ENCODE measurements at regions not wholly inside any gene's neighbourhood (a gene's known extent, or its start where the extent isn't known, plus 50 kb on each side); places are given as distances from the start of the nearest gene placed in this dataset.

GRCh38 chr12:92419201-92419600, 273.6 kb upstream of the BTG1 start:
- TF ChIP-seq CTCF (IDR thresholded peaks at IDR 0.05) (no peak), POLR2A (IDR thresholded peaks at IDR 0.05) (no peak)

All from thyroid gland (tissue), 4 donors.